GM19372 (cell line): ENCODE measurements at regions not wholly inside any gene's neighbourhood (a gene's known extent, or its start where the extent isn't known, plus 50 kb on each side); places are given as distances from the start of the nearest gene placed in this dataset.

Experiments
- ATAC-seq: cut with Tn5 transposase; IDR thresholded peaks from one replicate; pipeline ENCODE4 v1.9.1; 2021; ENCODE audit warnings: mild to moderate bottlenecking, low read depth, moderate library complexity; ENCODE audit not compliant: unreplicated experiment

GRCh38 chr2:8448824-8449556 lies 232.9 kb upstream of the ID2 start:
- ATAC-seq = no peak

DNA sequence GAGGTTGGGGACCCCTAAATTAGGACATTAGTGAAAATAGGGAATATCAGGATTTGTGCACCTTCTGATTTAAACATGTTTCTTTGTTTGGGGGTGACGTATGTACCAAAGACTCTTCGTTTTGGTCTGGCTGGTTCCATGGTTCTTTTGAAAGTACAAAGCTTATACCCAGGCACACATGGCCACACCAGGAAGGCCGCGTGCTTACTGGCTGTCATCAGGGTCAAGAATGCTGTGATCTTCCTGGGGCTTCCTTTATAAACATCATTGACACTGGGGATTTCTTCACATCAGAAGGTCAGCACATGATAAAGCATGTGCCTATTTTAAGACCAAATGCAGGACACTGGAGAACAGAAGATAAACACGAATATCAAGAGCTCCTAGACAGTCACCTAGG lies 230.6 kb upstream of the ID2 start:
- no peak for ATAC-seq

DNA sequence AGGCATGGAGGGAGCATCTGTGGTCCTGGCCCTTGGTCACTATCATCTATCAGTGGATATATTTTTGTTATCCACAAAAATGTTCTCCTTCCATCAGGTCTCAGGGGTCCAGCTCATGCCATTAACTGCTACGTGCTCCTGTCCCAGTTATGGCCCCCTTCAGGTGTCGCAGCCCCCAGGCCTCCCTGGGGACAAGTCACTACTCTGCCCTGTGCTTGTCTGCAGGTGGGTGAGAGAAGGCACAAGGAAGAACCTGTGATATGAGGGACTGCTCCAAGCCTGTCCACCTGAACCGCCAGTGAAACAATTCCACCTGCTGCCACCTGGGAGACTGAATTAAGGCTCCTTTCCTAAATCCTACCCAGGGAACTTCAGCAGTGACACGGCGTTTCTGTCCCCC lies 229.6 kb upstream of the ID2 start:
- no peak for ATAC-seq

DNA sequence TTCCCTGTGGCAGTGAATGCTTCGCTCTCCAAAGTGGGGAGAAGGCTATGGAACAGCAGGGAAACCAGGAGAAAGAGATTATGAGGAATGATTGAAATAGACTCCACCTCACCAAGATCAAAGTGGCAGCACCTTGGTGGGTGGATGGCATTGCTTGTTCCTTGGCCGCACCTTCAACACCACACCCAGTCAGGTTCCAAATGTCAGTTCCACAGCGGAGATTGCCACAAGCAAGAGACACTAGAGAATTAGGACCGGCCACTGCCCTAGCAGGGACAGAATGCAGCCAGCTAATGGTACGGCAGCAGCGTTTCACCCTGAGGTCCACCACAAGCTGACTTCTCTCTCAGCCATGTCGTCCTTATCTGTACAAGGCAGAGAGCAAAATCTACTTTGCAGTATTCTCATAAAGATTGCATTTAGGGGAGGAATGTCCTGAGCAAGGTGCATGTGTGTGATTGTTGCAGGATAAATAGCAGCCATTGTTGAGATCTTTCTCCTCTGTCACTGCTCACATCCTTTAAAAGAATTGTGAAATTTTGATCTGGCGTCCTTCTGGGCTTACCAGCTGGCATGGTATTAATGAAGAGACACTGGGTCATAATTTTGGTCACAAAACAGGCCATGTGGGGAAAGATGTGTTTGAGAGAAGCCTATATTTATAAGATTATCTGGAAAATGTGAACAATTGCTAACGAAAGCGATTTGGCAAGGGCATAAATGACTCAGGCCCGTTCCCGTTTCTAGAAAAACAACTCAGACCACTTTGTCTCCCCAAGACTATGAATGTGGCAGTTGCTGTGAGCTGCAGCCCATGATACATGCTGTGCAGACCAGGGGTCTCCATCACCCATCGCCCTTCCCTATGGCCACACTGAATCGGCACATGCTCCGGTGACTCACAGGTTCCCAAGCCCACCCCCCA lies 228.6 kb upstream of the ID2 start:
- no peak for ATAC-seq

DNA sequence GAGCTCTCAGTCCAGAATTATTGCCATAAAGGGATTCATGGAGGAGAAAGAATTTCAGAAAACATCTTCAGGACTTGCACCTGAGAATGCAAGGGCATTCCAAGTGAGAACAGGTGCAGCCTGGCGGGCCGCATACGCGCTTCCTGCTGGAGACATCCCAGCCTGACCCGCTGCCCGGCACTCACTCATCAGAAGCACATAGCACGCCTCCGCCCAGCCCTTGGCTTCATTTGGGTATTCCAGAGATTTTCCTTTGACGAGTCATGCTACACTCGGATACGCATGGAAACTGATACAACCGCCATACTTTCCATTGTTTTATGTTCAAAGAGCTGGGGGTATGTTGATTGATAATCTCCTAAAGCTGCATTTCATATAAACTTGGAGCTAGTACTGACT lies 228.0 kb upstream of the ID2 start:
- ATAC-seq = no peak

GRCh38 chr2:8454797-8455196 lies 227.1 kb upstream of the ID2 start:
- no peak for ATAC-seq

DNA sequence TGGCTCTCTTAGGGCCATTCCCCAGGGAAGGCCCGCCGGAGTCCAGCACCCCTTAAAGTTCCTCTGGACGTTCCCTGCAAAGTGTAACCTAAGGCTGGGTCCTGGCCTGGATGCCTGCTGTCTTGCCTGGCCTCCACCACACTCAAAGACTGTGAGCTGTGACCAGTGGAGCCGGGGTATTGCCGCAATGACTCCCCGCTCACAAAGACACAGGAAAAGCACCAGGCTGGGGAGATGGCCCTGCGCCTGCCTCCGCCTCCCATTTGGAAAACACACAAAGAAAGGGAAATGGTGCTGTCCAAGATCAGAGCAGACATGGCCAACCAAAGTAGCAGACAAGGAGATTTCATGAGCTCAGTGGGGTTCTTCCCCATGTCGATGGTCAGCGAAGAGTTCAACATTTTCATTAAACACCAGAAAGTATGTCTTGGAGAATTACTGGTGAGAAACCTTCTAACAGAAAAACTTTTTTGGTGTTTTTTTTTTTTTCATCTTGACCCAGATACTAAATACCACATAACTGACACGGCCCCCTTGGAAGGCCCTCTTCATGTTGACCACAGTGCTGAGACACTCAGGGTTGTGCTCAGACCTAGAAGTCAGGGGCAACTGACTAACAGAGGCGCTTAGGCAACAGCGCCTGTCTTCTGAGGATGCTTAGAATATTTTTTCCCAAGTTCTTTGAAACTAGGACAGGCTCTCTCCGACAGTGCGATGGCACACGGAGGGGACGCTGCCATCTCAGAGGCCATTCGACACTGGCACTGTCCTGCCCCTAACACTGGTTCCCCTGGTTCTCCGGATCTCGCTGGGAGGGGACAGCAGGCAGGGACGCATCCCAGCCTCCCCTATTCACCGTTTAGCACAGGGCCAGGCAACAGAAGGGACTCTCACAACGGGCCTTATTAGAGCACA lies 226.4 kb upstream of the ID2 start:
- no peak for ATAC-seq

DNA sequence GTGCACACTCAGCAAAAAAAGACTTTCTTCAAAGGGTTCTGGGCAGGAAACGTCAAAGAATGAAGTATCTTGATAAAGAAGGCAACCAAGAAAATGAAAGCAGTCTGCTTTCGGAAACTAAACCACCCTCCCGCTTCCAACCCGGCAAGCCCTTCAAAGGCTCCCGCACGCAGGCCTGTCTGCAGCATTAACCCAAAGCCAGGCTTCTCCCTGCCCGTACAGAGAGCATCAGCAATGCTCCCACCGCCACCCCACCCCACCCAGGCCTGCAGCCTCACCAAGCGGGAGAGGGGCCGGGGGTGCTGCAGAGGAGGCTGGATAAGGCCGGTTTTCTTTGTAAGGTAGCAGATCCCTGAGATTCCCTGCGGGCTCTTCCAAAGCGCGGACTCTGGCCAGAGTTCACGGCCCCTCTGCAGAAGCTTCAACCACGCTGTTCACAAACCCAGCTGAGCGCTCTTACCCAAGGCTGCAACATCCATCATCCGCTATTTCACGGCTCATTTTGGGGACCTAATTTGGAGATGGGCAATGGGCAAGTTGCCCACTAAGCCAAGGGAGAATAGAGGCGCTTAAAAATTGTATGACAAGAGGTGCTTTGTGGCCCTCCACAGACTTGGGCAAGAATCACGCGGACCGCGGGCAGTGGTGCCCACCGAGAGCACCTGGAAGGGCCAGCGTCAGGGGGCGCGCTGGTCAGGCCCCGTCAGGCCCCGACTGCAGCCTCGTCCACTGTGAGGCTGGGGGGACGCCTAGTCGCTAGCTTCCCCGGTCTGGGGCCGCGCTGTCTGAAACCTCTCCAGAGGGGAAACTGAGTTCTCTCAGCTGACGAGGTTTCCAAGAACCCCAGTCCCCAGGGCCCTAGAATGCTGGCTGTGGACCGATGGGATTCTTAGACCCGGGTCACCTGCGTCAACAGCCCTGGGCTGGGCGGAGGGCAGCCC lies 225.4 kb upstream of the ID2 start:
- ATAC-seq = peak; percentile 65

DNA sequence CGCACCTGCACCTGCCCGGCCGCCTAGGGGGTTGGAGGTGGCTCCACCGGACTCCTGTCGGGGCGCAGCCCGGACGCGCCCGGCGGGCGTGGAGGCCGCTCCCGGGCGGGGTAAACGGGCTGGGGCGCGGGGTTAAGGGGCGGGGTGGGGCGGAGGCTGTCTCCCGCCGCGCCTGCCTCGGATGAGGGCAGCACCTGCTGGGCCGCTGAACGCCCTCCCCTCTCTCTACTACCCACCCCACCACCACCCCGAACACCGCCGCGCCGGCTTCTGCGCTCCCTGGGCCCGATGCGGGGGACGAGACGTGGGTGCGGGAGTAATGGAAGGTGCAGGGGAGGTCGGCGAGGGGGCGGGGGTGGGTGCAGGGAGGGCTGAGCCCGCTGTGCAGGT lies 224.8 kb upstream of the ID2 start:
- ATAC-seq = no peak

DNA sequence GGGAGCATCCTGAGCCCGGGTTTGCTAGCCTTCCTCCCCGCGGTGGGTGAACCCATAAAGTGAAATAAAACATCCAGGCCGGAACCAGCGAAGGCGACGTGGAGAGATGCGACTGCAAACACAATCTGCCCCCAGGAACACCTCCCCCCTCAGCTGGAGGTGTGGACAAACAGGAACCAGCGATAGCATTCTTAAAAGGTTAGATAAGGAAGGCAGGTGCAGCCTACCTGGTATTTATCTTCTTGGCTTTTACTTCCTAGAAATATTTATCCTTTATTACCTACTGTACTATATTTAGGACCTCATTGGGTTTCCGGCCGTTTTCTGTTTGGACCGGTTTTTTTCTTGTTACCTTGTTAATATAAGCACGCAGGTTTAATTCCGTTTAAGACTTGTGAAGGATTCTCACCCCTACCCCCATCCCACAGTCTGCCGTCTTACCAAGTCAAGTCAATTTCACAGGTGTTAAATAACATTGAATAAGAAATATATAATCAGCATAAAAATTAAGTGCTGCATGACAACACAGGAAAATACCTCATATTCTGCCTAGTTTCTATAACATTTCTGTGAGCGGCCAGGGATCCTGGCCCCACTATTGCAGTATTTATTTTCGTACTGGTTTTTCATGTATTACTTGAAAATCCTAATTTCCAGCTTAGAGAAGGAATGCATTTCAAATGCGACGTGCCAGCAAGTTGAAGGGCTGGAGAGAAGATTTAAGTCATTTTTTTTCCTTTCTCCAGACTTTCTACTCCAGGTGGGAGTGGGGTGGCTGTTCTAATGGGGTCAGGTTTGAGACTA lies 224.0 kb upstream of the ID2 start:
- ATAC-seq = no peak

DNA sequence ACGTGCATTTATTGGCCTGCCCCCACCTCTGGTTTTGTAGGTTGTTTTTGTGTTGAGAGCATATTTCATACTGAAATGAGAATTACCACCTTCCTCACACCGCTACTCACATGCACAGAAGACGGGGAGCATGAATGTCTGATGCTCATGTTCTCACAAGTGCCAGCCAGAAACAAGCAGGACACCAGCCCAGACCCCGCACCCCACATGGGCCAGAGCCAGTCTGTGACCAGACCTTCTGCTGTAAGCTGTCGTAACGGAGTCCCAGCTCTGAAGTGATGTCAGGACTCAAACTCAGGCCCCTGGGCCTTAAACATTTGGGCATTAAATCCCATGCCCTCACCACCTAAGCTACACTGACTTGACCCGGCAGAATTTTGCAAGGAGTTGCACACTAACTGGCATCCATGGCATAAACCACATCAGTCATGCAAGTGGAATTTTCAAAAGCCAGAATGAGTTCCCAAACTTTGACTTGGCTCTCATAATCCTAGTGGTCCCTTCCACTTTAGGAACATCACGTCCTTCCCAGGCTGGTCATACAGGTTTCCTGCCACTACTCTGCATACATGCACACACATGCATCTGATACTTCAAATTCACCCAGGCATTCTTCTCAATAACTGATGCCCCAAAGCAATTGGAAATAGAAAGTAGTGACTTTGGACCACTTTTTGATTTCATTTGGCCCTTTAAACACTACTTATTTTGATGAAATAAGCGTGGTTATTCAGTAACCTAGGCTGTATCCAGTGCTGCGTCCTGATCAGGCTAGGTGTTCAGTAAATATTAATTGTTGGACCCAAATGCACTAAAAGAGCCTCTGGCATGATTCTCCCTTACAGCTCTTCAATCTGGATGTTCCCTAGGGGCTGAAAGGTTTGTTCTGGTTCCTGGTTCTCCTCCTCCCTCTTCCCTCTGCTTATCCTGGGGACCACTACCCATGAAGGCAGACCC lies 223.1 kb upstream of the ID2 start:
- no peak for ATAC-seq

- ATAC-seq = no peak
Measured at GRCh38 chr2:8459474-8459873, 222.4 kb upstream of the ID2 start.

- no peak for ATAC-seq
Measured at GRCh38 chr2:8461341-8461740, 220.5 kb upstream of the ID2 start.

DNA sequence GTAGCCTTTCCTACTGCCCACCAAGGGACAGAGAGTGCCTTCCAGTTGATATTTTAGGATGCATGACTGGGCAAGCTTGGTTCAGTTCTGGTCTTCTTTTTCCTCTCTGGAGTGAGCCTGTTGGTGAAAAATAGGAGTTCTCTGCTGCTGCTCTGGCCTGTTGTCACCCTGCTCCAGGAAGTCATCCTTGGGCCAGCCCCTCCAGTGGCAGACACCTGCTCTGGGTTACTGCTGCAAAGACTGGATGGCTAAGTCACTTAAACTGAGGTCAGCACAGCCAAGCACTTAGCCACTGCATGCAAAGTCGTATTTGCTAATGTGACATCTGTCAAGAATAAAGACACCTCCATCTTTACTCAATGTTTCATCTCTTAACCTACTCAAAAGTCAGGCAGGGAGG lies 219.6 kb upstream of the ID2 start:
- no peak for ATAC-seq

- ATAC-seq = no peak
Measured at GRCh38 chr2:8462899-8463648, 218.8 kb upstream of the ID2 start.

GRCh38 chr2:8465560-8465959 lies 216.3 kb upstream of the ID2 start:
- no peak for ATAC-seq
